Eye (tissue), 1 donor: ENCODE measurements at regions not wholly inside any gene's neighbourhood (a gene's known extent, or its start where the extent isn't known, plus 50 kb on each side); places are given as distances from the start of the nearest gene placed in this dataset.
A peak's percentile ranks its signal among the peaks of the same experiment; 100 is the strongest.
"Not testable (repeated sequence)": the region's sequence is repeated elsewhere in the genome, so short reads cannot be mapped to it uniquely, and the experiment has no call there.

ENCODE experiments used
- DNase-seq: peaks from one replicate; pipeline ENCODE4 v3.0.0-alpha.2; 2015

- no peak for DNase-seq
Measured at GRCh38 chr5:135110785-135111596, 77.0 kb upstream of the PITX1 start.

DNA sequence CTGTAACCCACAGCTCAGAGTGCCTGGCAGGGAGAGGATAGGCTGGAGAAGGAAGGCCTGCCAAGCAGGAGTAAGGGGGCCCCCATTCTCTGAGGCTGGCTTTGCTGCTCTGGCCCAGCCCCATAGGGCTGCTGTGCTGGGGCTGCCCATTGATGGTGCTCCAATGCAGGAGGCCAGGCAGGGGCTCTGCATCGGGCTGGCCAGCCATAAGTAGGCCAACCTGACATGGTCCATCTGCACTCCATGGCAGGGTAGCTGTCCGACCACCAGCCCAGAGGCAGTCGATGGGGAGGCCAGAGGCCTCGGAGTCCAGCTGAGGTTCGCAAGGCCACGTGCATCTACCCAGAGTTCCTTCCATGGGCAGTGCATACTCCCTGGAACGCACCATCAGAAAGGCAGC is 75.0 kb upstream of the PITX1 start:
- no peak for DNase-seq

DNA sequence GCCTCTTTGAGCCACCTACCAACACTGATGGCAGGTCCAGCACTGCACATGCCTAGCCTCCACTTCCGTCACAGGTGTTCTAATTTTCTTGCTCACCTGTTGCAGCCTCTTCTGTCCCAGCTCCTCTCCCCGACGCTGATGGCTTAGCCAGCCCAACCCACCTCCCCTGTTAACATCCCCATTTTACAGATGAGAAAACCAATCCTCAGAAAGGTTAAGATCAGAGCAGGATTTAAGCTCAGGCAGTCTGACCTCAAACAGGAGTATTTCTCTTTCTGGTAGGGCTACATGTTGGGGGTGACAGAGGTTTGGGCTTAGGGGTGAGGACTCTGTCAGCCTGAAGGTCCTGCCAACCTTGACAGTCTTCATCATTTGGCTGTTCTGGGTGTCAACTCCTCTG is 74.5 kb upstream of the PITX1 start:
- no peak for DNase-seq

DNA sequence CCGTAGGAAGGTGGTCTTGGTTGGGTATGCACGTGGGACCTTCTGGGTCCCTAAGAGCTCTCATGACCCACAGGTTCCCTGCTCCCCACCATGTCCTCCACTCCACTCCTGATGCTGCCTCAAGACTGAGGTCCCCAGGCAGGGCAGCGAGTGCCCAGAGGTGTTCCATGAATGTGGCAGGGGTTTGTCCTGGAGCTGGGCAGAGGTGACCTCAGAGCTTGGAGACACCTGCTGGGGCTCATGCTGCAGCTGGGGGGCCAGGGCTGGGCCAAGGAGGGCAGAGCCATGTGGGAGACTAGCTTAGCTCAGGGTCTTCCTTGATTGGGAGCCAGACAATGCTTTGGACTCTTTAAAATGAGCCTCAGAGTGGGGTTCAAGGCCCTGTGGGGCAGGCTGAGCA is 74.0 kb upstream of the PITX1 start:
- DNase-seq, result no peak

DNA sequence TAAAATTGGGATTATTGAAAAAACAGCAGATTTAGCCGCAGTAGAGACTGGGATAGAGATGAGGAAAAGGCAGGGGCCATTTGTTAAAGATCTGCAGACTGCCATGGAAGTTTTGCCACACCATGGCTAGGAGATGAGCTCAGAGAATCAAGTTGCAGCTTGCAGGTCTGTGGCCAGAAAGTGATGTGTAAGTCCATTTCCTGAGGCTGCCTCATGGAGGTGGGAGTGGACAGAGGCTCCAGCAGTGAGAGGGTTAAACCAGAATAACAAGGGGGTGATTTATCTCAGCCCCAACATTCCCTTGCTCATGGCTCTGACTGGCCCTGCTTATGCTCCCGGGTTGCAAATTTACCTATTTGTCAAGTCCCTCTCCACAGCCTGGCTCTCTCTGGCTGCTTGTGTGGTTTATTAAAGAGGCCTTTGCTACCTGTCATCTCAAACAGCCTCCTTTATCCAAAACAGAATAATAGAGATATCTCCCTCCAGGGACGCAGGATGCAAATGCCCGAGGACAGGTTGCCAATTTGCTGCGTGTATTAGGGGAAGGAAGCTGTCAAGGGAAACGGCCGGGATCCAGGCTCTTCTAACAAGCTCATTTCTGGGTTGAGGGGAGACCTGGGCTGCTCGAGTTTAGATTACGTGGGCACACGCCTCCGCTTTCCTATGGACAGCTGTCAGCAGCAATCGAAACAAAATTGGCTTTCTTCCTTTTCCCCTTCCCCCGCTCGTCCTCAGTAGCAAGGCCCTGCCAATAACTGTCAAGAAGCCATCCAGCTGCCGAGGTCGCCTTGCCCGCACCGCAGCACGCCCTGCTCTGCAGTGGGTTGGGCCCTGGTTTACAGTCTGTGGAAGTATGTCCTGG is 72.8 kb upstream of the PITX1 start:
- peak; percentile 8 for DNase-seq

- no peak for DNase-seq
Measured at GRCh38 chr5:135106136-135106535, 72.1 kb upstream of the PITX1 start.

DNA sequence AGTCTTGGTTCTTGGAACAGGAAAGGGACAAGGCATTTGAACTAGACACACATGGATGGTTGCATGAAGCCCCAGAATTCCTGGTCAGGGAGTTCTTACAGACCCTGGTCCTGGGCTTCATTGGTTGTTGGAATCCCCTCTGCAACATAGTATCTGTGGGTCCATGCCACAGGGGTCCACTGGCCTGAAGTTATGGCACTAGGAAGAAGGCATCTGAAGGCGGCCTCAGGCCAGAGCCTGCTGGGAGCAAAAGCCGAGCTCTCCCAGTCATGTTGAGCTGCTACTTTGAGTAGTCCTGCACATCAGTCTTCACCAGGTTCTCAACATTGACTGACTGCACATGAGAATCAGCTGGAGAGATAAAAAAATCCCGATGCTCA is 71.1 kb upstream of the PITX1 start:
- DNase-seq, result no peak

- DNase-seq, result no peak
Measured at GRCh38 chr5:135103575-135103853, 69.5 kb upstream of the PITX1 start.

DNA sequence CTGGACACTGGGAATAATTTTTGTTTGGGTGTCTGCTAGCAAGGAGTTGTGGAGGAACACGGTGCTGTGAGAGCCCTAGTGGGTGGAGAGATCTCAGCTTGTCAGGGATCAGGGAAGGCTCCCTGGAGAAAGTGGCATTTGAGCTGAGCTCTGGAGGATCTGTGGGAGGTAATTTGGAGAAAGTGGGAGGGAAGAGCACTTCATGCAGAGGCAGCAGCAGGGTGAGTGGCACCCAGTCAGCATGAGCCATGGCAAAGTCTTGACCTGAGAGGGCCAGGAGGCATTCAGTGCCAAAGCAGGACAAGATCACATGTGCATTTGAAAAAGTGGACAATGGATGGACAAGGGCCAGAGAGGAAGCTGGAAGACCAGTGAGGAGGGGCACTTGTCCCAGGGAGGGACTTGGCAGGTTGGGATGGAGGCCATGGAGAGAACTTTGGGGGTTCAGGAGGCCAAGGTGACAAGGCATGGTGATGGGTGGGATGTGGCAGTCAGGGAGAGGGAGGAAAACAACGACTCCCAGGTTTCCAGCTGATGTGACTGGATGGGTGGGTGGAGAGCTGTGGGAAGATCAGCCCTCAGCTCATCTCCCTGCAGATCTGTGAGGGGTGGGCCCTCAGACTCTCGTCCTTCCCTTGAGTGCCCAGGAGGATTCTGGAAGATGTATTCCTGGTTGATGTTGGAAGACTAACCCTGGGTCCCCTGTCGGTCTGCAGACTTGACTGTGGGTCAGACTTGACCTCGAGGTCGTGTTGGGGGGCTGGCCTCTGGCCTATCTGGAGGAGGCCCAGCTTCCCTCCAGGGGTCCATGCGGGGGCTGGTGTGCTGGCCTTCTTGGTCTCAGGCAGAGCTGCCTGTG is 68.9 kb upstream of the PITX1 start:
- no peak for DNase-seq

DNA sequence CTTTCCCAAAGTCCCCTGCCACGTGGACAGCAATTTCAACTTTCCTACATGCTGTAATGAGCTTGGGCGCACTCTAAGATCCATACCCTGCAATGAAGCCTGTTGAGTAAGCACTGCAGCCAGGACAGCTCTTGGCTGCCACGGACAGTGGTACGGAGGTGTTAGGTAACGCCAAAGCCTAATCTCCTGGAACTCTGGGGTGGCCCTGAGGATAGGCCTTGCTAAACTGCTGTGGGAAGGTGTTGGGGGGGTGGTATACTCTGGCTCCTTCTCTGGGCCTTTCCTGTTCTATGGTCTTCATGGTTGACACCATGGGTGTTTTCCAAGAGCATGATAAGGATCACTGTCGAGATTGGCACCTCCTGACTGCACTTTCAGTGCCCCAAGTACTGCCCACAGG is 66.4 kb upstream of the PITX1 start:
- no peak for DNase-seq

DNA sequence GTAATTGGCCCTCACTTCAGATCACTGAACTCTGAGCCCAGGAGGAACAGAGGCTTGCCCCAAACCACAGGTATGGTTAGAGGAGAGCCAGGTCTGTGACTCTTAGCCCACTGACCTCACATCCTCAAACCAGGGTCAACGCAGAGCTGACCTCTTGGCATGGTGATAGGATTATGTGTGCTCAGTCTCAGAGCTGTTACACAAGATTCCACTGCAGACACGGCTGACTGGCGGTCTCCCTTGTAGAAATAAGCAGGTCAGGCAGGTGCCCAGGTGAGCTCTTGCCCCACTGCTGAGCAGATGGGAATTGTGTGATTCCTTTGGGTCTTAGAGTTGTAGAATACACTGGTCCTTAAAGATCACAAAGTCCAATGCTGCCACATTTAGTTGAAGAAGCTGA is 66.0 kb upstream of the PITX1 start:
- no peak for DNase-seq

- DNase-seq, result no peak
Measured at GRCh38 chr5:135097390-135097789, 63.4 kb upstream of the PITX1 start.

GRCh38 chr5:135095871-135096270 is 61.8 kb upstream of the PITX1 start:
- DNase-seq, result no peak

- DNase-seq, result no peak
Measured at GRCh38 chr5:135095052-135095715, 61.2 kb upstream of the PITX1 start.

DNA sequence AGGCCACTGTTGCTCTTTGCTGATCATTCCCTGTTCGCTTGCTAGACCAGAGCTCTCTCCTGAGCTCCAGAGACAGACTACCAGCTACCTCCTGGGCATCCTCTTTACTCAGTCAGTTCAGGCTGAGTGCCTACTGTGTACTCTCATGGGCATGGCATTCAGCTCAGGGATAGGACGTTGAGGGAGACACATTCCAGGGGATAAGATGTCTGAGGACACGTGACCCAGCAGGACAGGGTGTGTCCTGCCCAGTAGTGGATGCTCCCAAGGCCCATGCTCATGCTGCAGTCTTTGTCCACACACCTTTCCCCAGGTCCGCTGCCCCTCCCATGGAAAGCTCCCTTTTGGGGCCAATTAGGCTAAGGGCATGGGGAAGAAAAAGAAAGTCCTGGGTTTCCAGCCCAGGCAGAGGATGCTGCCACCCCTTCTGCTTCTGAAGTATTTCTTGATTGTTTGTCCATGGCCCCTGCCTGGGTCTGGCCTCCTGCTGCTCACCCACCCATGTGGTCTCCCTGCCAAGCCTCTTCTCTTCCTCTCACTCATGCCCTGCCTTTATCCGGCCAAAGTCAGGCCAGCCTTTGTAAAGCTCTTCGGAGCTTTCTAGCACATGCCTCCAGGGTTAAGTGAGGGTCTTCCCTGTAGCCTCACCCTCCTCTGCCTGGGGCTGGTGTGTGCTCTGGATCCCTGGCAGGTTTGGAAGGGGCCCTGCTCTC is 60.5 kb upstream of the PITX1 start:
- no peak for DNase-seq

DNA sequence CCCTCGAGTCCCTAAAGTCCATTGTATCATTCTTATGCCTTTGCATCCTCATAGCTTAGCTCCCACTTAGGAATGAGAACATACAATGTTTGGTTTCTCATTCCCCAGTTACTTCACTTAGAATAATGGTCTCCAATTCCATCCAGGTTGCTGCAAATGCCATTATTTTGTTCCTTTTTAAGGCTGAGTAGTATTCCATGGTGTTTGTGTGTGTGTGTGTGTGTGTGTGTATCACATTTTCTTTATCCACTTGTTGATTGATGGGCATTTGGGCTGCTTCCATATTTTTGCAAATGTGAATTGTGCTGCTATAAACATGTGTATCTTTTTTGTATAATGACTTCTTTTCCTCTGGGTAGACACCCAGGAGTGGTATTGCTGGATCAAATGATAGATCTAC is 59.5 kb upstream of the PITX1 start:
- not testable (repeated sequence) for DNase-seq

GRCh38 chr5:135092476-135092875 is 58.4 kb upstream of the PITX1 start:
- DNase-seq, result no peak

DNA sequence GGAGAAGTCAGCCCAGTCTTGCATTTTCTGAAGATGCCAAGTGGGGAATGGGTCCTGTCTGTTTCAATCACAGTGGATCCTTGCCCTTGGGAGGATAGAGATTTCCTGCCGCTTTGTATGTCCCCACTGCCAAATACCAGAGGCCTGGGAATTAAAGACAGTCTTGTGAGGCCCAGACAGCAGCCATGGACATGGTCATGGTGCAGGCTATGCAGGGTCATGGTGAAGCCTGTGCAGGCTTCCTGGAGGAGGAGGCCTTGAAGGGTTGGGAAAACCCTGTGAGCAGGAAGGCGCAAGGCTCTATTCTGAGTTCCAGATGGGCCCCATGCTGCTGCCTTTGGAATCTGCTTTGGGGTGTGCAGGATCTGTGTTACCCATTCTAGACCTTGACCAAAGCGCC is 57.3 kb upstream of the PITX1 start:
- DNase-seq, result no peak

- no peak for DNase-seq
Measured at GRCh38 chr5:135089912-135090311, 55.9 kb upstream of the PITX1 start.

DNA sequence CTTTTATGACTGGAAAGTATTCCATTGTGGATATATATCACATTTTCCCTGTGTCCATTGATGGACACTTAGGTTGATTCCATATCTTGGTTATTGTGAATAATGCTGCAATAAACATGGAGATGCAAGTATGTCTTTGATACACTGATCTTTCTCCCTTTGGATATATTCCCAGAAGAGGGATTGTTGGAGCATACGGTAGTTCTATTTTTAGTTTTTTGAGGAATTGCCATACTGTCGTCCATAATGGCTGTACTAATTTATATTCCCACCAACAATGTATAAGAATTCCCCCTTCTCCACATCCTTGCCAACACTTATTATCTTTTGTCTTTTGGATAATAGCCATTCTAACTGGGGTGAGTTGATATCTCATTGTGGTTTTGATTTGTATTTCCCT is 54.9 kb upstream of the PITX1 start:
- DNase-seq, result no peak

GRCh38 chr5:135087950-135088349 is 53.9 kb upstream of the PITX1 start:
- DNase-seq, result no peak
